Lower leg skin (tissue), 3 donors: ENCODE measurements at regions not wholly inside any gene's neighbourhood (a gene's known extent, or its start where the extent isn't known, plus 50 kb on each side); places are given as distances from the start of the nearest gene placed in this dataset.
"Not testable (repeated sequence)": the region's sequence is repeated elsewhere in the genome, so short reads cannot be mapped to it uniquely, and the experiment has no call there.

ENCODE experiments used
- POLR2A ChIP-seq, 2 donors: fragments of 450-650 bp; IDR thresholded peaks; one replicate each; pipeline ENCODE4 v1.6.1; 2016 to 2017; ENCODE audit warnings: antibody characterized with exemption in 2 of 2, mild to moderate bottlenecking in 1 of 2, moderate library complexity in 1 of 2
- TF ChIP-seq, protein P1 (sequence below), 3 donors: fragments of 450-650 bp; IDR thresholded peaks; one replicate each; pipeline ENCODE4 v1.5.1; 2016; ENCODE audit warnings: antibody characterized with exemption in 3 of 3, mild to moderate bottlenecking in 3 of 3, moderate library complexity in 2 of 3

DNA sequence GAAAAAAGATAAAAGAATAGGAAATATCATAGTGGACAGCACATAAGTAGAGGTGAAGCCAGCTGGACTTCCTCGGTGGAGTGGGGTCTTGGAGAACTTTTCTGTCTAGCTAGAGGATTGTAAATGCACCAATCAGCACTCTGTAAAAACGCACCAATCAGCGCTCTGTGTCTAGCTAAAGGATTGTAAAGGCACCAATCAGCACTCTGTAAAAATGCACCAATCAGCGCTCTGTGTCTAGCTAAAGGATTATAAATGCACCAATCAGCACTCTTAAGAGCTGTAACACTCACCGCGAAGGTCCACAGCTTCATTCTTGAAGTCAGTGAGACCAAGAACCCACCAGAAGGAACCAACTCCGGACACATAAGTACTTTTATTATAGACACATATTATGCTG, 91.8 kb upstream of the IKBKE start:
- TF ChIP-seq, protein P1, sequence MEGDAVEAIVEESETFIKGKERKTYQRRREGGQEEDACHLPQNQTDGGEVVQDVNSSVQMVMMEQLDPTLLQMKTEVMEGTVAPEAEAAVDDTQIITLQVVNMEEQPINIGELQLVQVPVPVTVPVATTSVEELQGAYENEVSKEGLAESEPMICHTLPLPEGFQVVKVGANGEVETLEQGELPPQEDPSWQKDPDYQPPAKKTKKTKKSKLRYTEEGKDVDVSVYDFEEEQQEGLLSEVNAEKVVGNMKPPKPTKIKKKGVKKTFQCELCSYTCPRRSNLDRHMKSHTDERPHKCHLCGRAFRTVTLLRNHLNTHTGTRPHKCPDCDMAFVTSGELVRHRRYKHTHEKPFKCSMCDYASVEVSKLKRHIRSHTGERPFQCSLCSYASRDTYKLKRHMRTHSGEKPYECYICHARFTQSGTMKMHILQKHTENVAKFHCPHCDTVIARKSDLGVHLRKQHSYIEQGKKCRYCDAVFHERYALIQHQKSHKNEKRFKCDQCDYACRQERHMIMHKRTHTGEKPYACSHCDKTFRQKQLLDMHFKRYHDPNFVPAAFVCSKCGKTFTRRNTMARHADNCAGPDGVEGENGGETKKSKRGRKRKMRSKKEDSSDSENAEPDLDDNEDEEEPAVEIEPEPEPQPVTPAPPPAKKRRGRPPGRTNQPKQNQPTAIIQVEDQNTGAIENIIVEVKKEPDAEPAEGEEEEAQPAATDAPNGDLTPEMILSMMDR (IDR thresholded peaks at IDR 0.05) = not testable (repeated sequence)
- TF ChIP-seq POLR2A (IDR thresholded peaks at IDR 0.05) = not testable (repeated sequence)
